HepG2 (cell line): ENCODE measurements at regions not wholly inside any gene's neighbourhood (a gene's known extent, or its start where the extent isn't known, plus 50 kb on each side); places are given as distances from the start of the nearest gene placed in this dataset.

Experiments used
- ATAC-seq: fragments of 200-7000 bp; cut with Tn5 transposase; 3 replicates; pipeline ENCODE4 v1.9.1; 2020; ENCODE audit warnings: mild to moderate bottlenecking, moderate library complexity
- BruUV-seq: library from RNA; stranded (reverse); fragments of 400-500 nt; replicated peaks from 2 replicates; lab custom pipeline; 2021; lab: Mats Ljungman, UMichigan
- CTCF ChIA-PET: fragments of 300-600 bp; formaldehyde crosslinking; extraction: SDS; loops from one replicate; lab custom pipeline; 2021; ENCODE audit warnings: low total read pairs, inconsistent platforms, low intra/inter-chr PET ratio; lab: Yijun Ruan, JAX
- POLR2A ChIA-PET: fragments of 350-600 bp; sonication (Branson Sonifier 250); formaldehyde crosslinking; loops from one replicate; lab custom pipeline; 2020; ENCODE audit warnings: antibody characterized with exemption, inconsistent platforms; lab: Yijun Ruan, JAX
- DNase-seq: peaks from one replicate; pipeline ENCODE4 v3.0.0-alpha.2; 2015; ENCODE audit warnings: low spot score
- FAIRE-seq: peaks from 3 replicates; lab custom pipeline; 2011; peaks lifted over from hg19 to GRCh38; lab: Jason Lieb, UNC
- H2AFZ ChIP-seq: one replicate; pipeline ENCODE4 v1.6.1; 2011; ENCODE audit warnings: low read length, inconsistent platforms
- H3K27ac ChIP-seq: fragments of 300-600 bp; 3 replicates; pipeline ENCODE4 v1.8.0; 2011; ENCODE audit warnings: mixed run types, mild to moderate bottlenecking, mixed read lengths, low read length, inconsistent platforms; ENCODE audit not compliant: insufficient read depth; ENCODE audit errors: extremely low read length
- H3K27me3 ChIP-seq, 2 experiments: fragments of 200-600 bp in 1 of 2; 2 replicates in 1 of 2; 3 replicates in 1 of 2; pipeline versions ENCODE4 v1.6.0 to v1.8.0; 2011; ENCODE audit warnings: low read length in 2 of 2, mild to moderate bottlenecking in 2 of 2, moderate library complexity in 2 of 2, inconsistent platforms in 1 of 2; ENCODE audit not compliant: insufficient read depth in 2 of 2, control insufficient read depth in 1 of 2
- H3K36me3 ChIP-seq, 2 experiments: fragments of 200-600 bp in 1 of 2; replicated peaks in 1 of 2; 2 replicates in 1 of 2; 3 replicates in 1 of 2; pipeline versions ENCODE4 v1.5.1 to v1.8.0; 2011; ENCODE audit warnings: low read length in 2 of 2, inconsistent platforms in 1 of 2; ENCODE audit not compliant: insufficient read depth in 2 of 2, control insufficient read depth in 1 of 2
- H3K4me1 ChIP-seq: 2 replicates; pipeline ENCODE4 v1.5.1; 2012; ENCODE audit warnings: low read length, inconsistent platforms; ENCODE audit not compliant: insufficient read depth
- H3K4me2 ChIP-seq: 2 replicates; pipeline ENCODE4 v1.6.0; 2011; ENCODE audit warnings: low read depth, low read length, inconsistent platforms
- H3K4me3 ChIP-seq, 3 experiments: fragments of 200-600 bp in 1 of 3; sonication (generic), shearing (Covaris generic) in 1 of 3; replicated peaks in 1 of 3; 2 replicates each; pipeline ENCODE4 v1.5.1; 2011 to 2016; ENCODE audit warnings: low read length in 3 of 3, inconsistent platforms in 2 of 3, low read depth in 2 of 3, mild to moderate bottlenecking in 2 of 3, control low read depth in 1 of 3, mixed read lengths in 1 of 3; ENCODE audit not compliant: insufficient read depth in 1 of 3
- H3K79me2 ChIP-seq: one replicate; pipeline ENCODE4 v1.6.1; 2011; ENCODE audit warnings: low read length, inconsistent platforms; ENCODE audit not compliant: insufficient read depth
- H3K9ac ChIP-seq: 2 replicates; pipeline ENCODE4 v1.6.0; 2011; ENCODE audit warnings: mild to moderate bottlenecking, low read depth, low read length, inconsistent platforms; ENCODE audit not compliant: insufficient read depth
- H3K9me3 ChIP-seq: 2 replicates; pipeline ENCODE4 v1.5.1; 2012; ENCODE audit warnings: mild to moderate bottlenecking, low read length
- H4K20me1 ChIP-seq: 2 replicates; pipeline ENCODE4 v1.6.0; 2011; ENCODE audit warnings: inconsistent platforms, mild to moderate bottlenecking, low read length, moderate library complexity; ENCODE audit not compliant: insufficient read depth
- ARID2 ChIP-seq: sonication (generic); formaldehyde crosslinking; IDR thresholded peaks from 2 replicates; pipeline ENCODE4 v1.8.1; 2022; ENCODE audit warnings: mild to moderate bottlenecking, missing genetic modification reagents, borderline replicate concordance
- BCL6 ChIP-seq: IDR thresholded peaks from 2 replicates; pipeline ENCODE4 v1.6.1; 2016; ENCODE audit warnings: missing genetic modification reagents, missing compliant biosample characterization
- CENPX ChIP-seq: sonication (generic); formaldehyde crosslinking; IDR thresholded peaks from 2 replicates; pipeline ENCODE4 v1.9.0; 2021; ENCODE audit warnings: mild to moderate bottlenecking, missing genetic modification reagents, moderate library complexity
- FLYWCH1 ChIP-seq: sonication (generic); formaldehyde crosslinking; IDR thresholded peaks from 2 replicates; pipeline ENCODE4 v1.8.1; 2023; ENCODE audit warnings: mild to moderate bottlenecking, missing genetic modification reagents
- GATAD2A ChIP-seq: IDR thresholded peaks from 2 replicates; pipeline ENCODE4 v1.6.1; 2016
- HNF4A ChIP-seq: sonication (generic); formaldehyde crosslinking; IDR thresholded peaks from 2 replicates; pipeline ENCODE4 v1.4.0; 2020; ENCODE audit warnings: missing genetic modification reagents
- MBD4 ChIP-seq: IDR thresholded peaks from 2 replicates; pipeline ENCODE4 v1.6.1; 2012; ENCODE audit warnings: low read length, inconsistent platforms, borderline replicate concordance
- NFKBIZ ChIP-seq: IDR thresholded peaks from 2 replicates; pipeline ENCODE4 v1.6.1; 2018; ENCODE audit warnings: missing genetic modification reagents, missing compliant biosample characterization
- RARG ChIP-seq: sonication (generic); formaldehyde crosslinking; IDR thresholded peaks from 2 replicates; pipeline ENCODE4 v1.4.0; 2020; ENCODE audit warnings: low read depth, mild to moderate bottlenecking, missing genetic modification reagents
- SCMH1 ChIP-seq: sonication (generic); formaldehyde crosslinking; IDR thresholded peaks from 2 replicates; pipeline ENCODE4 v1.9.0; 2021; ENCODE audit warnings: missing genetic modification reagents, mild to moderate bottlenecking, borderline replicate concordance
- ZNF570 ChIP-seq: sonication (generic); formaldehyde crosslinking; IDR thresholded peaks from 2 replicates; pipeline ENCODE4 v1.4.0; 2020; ENCODE audit warnings: mild to moderate bottlenecking, missing genetic modification reagents, borderline replicate concordance
- ZNF660 ChIP-seq: sonication (generic); formaldehyde crosslinking; IDR thresholded peaks from 2 replicates; pipeline ENCODE4 v1.5.1; 2020; ENCODE audit warnings: mild to moderate bottlenecking, low read depth, missing genetic modification reagents, borderline replicate concordance
- ZNF841 ChIP-seq: sonication (generic); formaldehyde crosslinking; IDR thresholded peaks from 2 replicates; pipeline ENCODE4 v1.8.1; 2023; ENCODE audit warnings: missing genetic modification reagents, borderline replicate concordance
- ZSCAN25 ChIP-seq: sonication (generic); formaldehyde crosslinking; IDR thresholded peaks from 2 replicates; pipeline ENCODE4 v1.8.0; 2022; ENCODE audit warnings: mild to moderate bottlenecking, missing genetic modification reagents
- WGBS: methylation state at CpG from one replicate; pipeline ENCODE4 v1.1.6; 2017; ENCODE audit warnings: low lambda C conversion rate; 5-methylcytosine and 5-hydroxymethylcytosine counted together
- in situ Hi-C: cut with HindIII; loops from 2 replicates; pipeline ENCODE4 v1.10.0; 2017; ENCODE audit warnings: low pct_unique_long_range_greater_than_20kb; ENCODE audit not compliant: extremely low pct_ligation_motif_present
- intact Hi-C: fragments of 100-400 bp; cut with micrococcal nuclease; formaldehyde crosslinking; loops from one replicate; pipeline ENCODE4 v1.10.0; 2022; ENCODE audit not compliant: unreplicated experiment
- TF ChIP-seq, protein P1 (sequence below): sonication (generic); formaldehyde crosslinking; IDR thresholded peaks from 2 replicates; pipeline ENCODE4 v1.4.0; 2020; ENCODE audit warnings: mild to moderate bottlenecking, missing genetic modification reagents

DNA sequence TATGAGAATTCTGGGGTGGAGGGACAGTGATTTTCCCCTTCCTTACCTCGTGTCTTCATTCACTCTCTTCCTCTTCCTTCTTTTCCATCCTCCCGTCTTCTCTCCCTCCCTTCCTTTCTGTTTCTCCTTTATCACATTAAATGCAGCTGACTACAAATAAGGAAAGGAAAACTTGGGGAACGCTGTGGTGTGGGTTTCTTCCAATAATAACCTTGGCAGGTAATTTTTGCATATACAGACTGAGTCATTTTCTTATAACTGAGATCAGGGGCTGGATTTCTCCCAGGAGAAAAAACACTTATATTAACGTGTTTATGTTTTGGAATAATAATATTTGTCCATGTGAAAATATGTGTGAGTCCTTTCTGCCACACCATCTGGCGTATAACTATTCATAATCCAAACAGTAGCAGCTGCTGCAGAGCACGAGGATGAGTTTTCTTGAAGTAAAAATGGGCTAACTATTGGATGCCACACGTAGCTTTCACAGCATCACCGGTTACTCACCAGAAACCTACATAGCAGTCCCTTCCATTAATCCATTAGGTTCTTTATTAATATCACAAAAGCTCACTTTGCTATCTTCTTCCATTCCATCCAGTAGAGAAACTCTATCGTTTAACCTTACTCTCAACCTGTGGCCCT lies 139.2 kb upstream of the SASH1 start (continued):
- TF ChIP-seq RARG (CRISPR knock-in tag) = no peak
- TF ChIP-seq ZNF570 = no peak
- TF ChIP-seq NFKBIZ = no peak

DNA sequence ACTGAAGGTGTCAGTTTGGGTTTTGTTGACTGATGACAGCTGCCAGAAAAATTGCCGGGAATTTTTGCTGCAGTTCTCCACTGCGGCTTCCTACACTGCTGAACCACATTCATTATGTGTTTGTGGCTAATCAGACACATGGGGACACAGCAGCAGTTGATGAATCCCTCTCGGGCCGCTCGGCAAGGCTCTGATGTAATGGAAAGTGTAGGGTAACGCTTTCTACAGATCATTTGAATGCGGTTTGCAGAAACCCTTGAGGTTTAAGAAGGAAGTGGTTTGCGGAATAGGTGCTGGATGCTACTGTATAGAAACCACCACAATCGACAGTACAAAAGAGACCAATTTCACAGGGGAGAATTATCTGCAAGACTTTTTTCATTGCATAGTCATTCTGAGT lies 138.7 kb upstream of the SASH1 start:
- intact Hi-C loops (no loop called here), in situ Hi-C loops (no loop called here)
- DNase-seq = no peak
- no peaks in the 10 kb centered on the region for H3K4me1 ChIP-seq
- H3K79me2 ChIP-seq = no peaks in the 10 kb centered on the region
- H2AFZ ChIP-seq = no peak overlapping the region
- ATAC-seq = no peak
- BruUV-seq = no TSS peak
- 54% methylated on average over 9 of the region's 9 CpGs for WGBS
- no peak overlapping the region for H3K4me3 ChIP-seq
- H3K9me3 ChIP-seq = no peaks in the 10 kb centered on the region
- no peak overlapping the region for H3K27ac ChIP-seq
- H3K36me3 ChIP-seq = no peaks in the 10 kb centered on the region
- ChIA-PET POLR2A (no interaction called here), CTCF (no interaction called here)
- FAIRE-seq = no peak
- TF ChIP-seq MBD4 (no peak), FLYWCH1 (CRISPR knock-in tag) (no peak), ZNF841 (CRISPR knock-in tag) (no peak), CENPX (CRISPR knock-in tag) (no peak), ZSCAN25 (CRISPR knock-in tag) (no peak), HNF4A (CRISPR knock-in tag) (no peak), SCMH1 (no peak), ZNF660 (no peak), GATAD2A (CRISPR knock-in tag) (no peak), BCL6 (no peak), ARID2 (no peak)
- TF ChIP-seq, protein P1, sequence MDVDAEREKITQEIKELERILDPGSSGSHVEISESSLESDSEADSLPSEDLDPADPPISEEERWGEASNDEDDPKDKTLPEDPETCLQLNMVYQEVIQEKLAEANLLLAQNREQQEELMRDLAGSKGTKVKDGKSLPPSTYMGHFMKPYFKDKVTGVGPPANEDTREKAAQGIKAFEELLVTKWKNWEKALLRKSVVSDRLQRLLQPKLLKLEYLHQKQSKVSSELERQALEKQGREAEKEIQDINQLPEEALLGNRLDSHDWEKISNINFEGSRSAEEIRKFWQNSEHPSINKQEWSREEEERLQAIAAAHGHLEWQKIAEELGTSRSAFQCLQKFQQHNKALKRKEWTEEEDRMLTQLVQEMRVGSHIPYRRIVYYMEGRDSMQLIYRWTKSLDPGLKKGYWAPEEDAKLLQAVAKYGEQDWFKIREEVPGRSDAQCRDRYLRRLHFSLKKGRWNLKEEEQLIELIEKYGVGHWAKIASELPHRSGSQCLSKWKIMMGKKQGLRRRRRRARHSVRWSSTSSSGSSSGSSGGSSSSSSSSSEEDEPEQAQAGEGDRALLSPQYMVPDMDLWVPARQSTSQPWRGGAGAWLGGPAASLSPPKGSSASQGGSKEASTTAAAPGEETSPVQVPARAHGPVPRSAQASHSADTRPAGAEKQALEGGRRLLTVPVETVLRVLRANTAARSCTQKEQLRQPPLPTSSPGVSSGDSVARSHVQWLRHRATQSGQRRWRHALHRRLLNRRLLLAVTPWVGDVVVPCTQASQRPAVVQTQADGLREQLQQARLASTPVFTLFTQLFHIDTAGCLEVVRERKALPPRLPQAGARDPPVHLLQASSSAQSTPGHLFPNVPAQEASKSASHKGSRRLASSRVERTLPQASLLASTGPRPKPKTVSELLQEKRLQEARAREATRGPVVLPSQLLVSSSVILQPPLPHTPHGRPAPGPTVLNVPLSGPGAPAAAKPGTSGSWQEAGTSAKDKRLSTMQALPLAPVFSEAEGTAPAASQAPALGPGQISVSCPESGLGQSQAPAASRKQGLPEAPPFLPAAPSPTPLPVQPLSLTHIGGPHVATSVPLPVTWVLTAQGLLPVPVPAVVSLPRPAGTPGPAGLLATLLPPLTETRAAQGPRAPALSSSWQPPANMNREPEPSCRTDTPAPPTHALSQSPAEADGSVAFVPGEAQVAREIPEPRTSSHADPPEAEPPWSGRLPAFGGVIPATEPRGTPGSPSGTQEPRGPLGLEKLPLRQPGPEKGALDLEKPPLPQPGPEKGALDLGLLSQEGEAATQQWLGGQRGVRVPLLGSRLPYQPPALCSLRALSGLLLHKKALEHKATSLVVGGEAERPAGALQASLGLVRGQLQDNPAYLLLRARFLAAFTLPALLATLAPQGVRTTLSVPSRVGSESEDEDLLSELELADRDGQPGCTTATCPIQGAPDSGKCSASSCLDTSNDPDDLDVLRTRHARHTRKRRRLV = no peak
- H4K20me1 ChIP-seq = no peaks in the 10 kb centered on the region
- no peak overlapping the region for H3K4me2 ChIP-seq
- peaks cover 0 to 14% of the 10 kb centered on the region in 2 experiments; a peak in 2 of 5 replicates for H3K27me3 ChIP-seq
- no peak overlapping the region for H3K9ac ChIP-seq
